ENCODE measurements at regions not wholly inside any gene's neighbourhood (a gene's known extent, or its start where the extent isn't known, plus 50 kb on each side); places are given as distances from the start of the nearest gene placed in this dataset.

DNA sequence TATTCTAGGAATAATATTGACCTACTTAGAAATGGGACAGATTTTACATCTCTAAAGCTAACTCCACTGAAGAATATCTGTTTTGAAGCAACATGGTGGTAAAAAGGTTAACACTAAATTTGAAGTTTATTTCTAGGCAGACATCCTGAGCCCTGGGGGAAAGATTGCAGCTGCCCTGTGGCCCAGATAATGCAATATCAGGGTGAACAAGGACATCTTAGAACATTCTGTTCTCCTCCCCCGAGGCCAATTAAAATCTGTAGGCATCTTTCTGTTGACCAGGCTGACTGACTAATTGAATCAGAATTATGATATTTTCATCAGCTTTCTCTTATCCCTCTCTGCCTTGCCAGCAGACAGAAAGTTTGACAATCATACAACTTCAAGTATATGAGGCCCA lies 149.8 kb upstream of the DUSP10 start:
- no peak for TF ChIP-seq CTCF (conservative IDR thresholded peaks at IDR 0.05)
- Histone ChIP-seq H2BK5ac (ENCODE audit: insufficient read length, low read length) (no peak overlapping the region), H4K5ac (ENCODE audit: insufficient read length, low read depth, low read length) (no peak overlapping the region), H4K20me1 (ENCODE audit: control insufficient read depth, insufficient read depth, insufficient read length) (no peaks in the 10 kb centered on the region), H3K27me3 (ENCODE audit: insufficient read depth, low read length) (no peaks in the 10 kb centered on the region), H4K91ac (ENCODE audit: insufficient read length, low read depth, low read length) (no peak overlapping the region), H3K9ac (ENCODE audit: extremely low read depth, insufficient read length, low read length) (no peak overlapping the region), H2BK120ac (ENCODE audit: low read depth, low read length, poor library complexity, severe bottlenecking) (no peak overlapping the region), H3T11ph (ENCODE audit: low read length) (no peak overlapping the region), H4K8ac (replicated peaks; ENCODE audit: insufficient read length, low read depth, low read length) (no peak overlapping the region), H2BK12ac (ENCODE audit: insufficient read length, low read depth, low read length) (no peak overlapping the region), H2BK20ac (ENCODE audit: low read depth, low read length, poor library complexity, severe bottlenecking) (no peak overlapping the region), H3K4me1 (ENCODE audit: insufficient read depth, low read length) (no peaks in the 10 kb centered on the region), H3K18ac (ENCODE audit: insufficient read length, low read depth, low read length) (no peak overlapping the region), H3K56ac (ENCODE audit: insufficient read length, low read depth, low read length) (no peak overlapping the region), H2AK5ac (ENCODE audit: insufficient read length, low read length) (no peak overlapping the region), H2BK15ac (ENCODE audit: low read depth, low read length) (no peak overlapping the region), H3K79me2 (ENCODE audit: insufficient read depth, low read length) (no peaks in the 10 kb centered on the region), H3K79me1 (ENCODE audit: insufficient read depth, low read depth, low read length, poor library complexity, severe bottlenecking) (no peaks in the 10 kb centered on the region), H3K27ac (ENCODE audit: insufficient read length, low read depth, low read length) (no peak overlapping the region), H3K4ac (ENCODE audit: low read depth, low read length) (no peak overlapping the region), H2AFZ (ENCODE audit: low read length) (no peak overlapping the region), H3K4me2 (ENCODE audit: insufficient read depth, insufficient read length, low read length) (no peak overlapping the region), H3K14ac (ENCODE audit: insufficient read depth, low read length) (no peak overlapping the region), H3K9me3 (ENCODE audit: control insufficient read depth, low read depth, low read length) (no peaks in the 10 kb centered on the region), H3K23ac (ENCODE audit: insufficient read length, low read depth, low read length) (no peak overlapping the region), H3K23me2 (ENCODE audit: insufficient read length, low read depth, low read length, poor library complexity, severe bottlenecking) (no peaks in the 10 kb centered on the region)
- no peak for DNase-seq
- Mint-ChIP-seq H3K4me3 (no peak overlapping the region), H3K36me3 (ENCODE audit: insufficient read depth in 1 of 3, low read depth in 3 of 3) (no peaks in the 10 kb centered on the region), H3K4me1 (peaks cover 5 to 11% of the 10 kb centered on the region in 2 experiments; a peak in 2 of 4 replicates), H3K27ac (no peak overlapping the region), H3K9me3 (peaks cover 0 to 2% of the 10 kb centered on the region in 2 experiments; a peak in 1 of 5 replicates), H3K27me3 (ENCODE audit: low read depth) (no peaks in the 10 kb centered on the region)
- no CpG with 5 or more reads among the region's 1 CpG for WGBS (ENCODE audit: extremely low coverage, insufficient read length, low lambda C conversion rate)
